Spinal cord (tissue), 9 donors: ENCODE measurements at regions not wholly inside any gene's neighbourhood (a gene's known extent, or its start where the extent isn't known, plus 50 kb on each side); places are given as distances from the start of the nearest gene placed in this dataset.

Experiments used
- DNase-seq, 6 donors: peaks; one replicate each; pipeline versions ENCODE4 v3.0.0 to v3.0.0-alpha.2; 2013 to 2015; ENCODE audit warnings: low spot score in 6 of 6, low read depth in 4 of 6
- H3K27ac ChIP-seq: one replicate; pipeline ENCODE4 v1.5.1; 2013; ENCODE audit warnings: low read depth, low read length, control low read depth
- H3K27me3 ChIP-seq: one replicate; pipeline ENCODE4 v1.6.1; 2013; ENCODE audit warnings: low read length; ENCODE audit not compliant: control insufficient read depth, insufficient read depth
- H3K36me3 ChIP-seq: one replicate; pipeline ENCODE4 v1.6.1; 2013; ENCODE audit warnings: low read length; ENCODE audit not compliant: control insufficient read depth, insufficient read depth
- H3K4me1 ChIP-seq: one replicate; pipeline ENCODE4 v1.6.1; 2013; ENCODE audit warnings: low read length; ENCODE audit not compliant: control insufficient read depth, insufficient read depth
- H3K4me3 ChIP-seq: one replicate; pipeline ENCODE4 v1.5.1; 2013; ENCODE audit warnings: low read depth, low read length, control low read depth
- H3K9me3 ChIP-seq: one replicate; pipeline ENCODE4 v1.6.1; 2013; ENCODE audit warnings: low read length; ENCODE audit not compliant: control insufficient read depth, insufficient read depth
- WGBS: methylation state at CpG from one replicate; pipeline ENCODE4 v1.1.5; 2013; ENCODE audit warnings: missing lambda C conversion rate; ENCODE audit not compliant: insufficient coverage; 5-methylcytosine and 5-hydroxymethylcytosine counted together
- donor health status: healthy.

DNA sequence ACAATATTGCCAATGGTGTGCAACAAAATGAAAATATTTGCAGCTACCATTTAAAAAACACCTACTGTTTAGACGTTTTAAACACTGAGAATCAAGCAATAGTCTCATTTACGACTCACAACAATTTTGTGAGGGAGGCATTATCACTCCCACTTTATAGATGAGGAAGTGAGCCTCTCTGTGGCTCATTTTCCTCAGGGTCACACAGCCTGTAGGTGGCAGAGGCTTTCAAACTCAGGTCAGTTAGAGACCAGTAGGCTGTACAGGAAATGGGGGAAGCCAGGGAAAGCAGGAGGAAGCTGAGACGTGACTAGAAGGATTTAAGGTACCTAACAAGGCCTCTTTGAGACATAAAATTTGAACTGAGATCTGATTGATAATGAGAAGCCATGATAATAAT lies 95.0 kb upstream of the ZNF521 start:
- no peaks in the 10 kb centered on the region for H3K36me3 ChIP-seq
- no peak overlapping the region for H3K27ac ChIP-seq
- H3K9me3 ChIP-seq = no peaks in the 10 kb centered on the region
- WGBS = 77% methylated on average over 1 of the region's 3 CpGs
- H3K27me3 ChIP-seq = no peaks in the 10 kb centered on the region
- H3K4me1 ChIP-seq = no peaks in the 10 kb centered on the region
- no peak for DNase-seq
- H3K4me3 ChIP-seq = no peak overlapping the region

- H3K36me3 ChIP-seq = no peaks in the 10 kb centered on the region
- 90% methylated on average over 5 of the region's 5 CpGs for WGBS
- no peaks in the 10 kb centered on the region for H3K27me3 ChIP-seq
- no peaks in the 10 kb centered on the region for H3K4me1 ChIP-seq
- no peaks in the 10 kb centered on the region for H3K9me3 ChIP-seq
- no peak for DNase-seq
- no peak overlapping the region for H3K27ac ChIP-seq
- H3K4me3 ChIP-seq = no peak overlapping the region
Observed at GRCh38 chr18:25445430-25445829, 93.5 kb upstream of the ZNF521 start.

DNA sequence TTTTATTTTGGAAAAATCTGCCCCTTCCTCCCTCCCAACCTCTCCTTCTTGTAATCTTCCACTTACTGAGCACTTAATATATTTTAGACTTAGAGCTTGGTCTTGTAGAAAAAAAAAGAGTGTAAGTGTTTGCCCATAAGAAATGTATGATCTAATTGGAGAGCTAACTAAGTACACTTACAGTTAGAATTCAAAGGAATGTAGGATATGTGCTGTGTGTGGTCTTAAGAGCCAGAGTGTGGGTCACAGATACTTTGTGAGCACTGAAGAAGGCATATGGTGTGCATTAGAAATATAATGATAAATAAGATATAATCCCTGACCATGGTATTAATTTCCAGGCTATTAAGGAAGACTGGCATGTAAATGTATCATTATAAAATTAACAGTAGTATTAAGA lies 91.8 kb upstream of the ZNF521 start:
- Histone ChIP-seq H3K27me3 (no peaks in the 10 kb centered on the region), H3K4me3 (no peak overlapping the region), H3K4me1 (no peaks in the 10 kb centered on the region), H3K27ac (no peak overlapping the region), H3K9me3 (no peaks in the 10 kb centered on the region), H3K36me3 (no peaks in the 10 kb centered on the region)
- DNase-seq = no peak

- DNase-seq = peak in 2 of 6 donors; percentile 10 to 31
- Histone ChIP-seq H3K36me3 (no peaks in the 10 kb centered on the region), H3K27me3 (no peaks in the 10 kb centered on the region), H3K4me1 (no peaks in the 10 kb centered on the region), H3K4me3 (no peak overlapping the region), H3K27ac (no peak overlapping the region), H3K9me3 (no peaks in the 10 kb centered on the region)
- 63% methylated on average over 1 of the region's 3 CpGs for WGBS
Observed at GRCh38 chr18:25435149-25435782, 83.3 kb upstream of the ZNF521 start.

GRCh38 chr18:25434745-25435144 lies 82.8 kb upstream of the ZNF521 start:
- no peak overlapping the region for H3K4me3 ChIP-seq
- H3K27me3 ChIP-seq = no peaks in the 10 kb centered on the region
- H3K27ac ChIP-seq = no peak overlapping the region
- H3K36me3 ChIP-seq = no peaks in the 10 kb centered on the region
- H3K9me3 ChIP-seq = no peaks in the 10 kb centered on the region
- no peaks in the 10 kb centered on the region for H3K4me1 ChIP-seq
- no peak for DNase-seq
- no CpG with 5 or more reads among the region's 2 CpGs for WGBS

- H3K9me3 ChIP-seq = no peaks in the 10 kb centered on the region
- no peaks in the 10 kb centered on the region for H3K36me3 ChIP-seq
- no peaks in the 10 kb centered on the region for H3K27me3 ChIP-seq
- no CpG with 5 or more reads among the region's 3 CpGs for WGBS
- H3K4me1 ChIP-seq = no peaks in the 10 kb centered on the region
- no peak overlapping the region for H3K27ac ChIP-seq
- H3K4me3 ChIP-seq = no peak overlapping the region
- DNase-seq = no peak
Observed at GRCh38 chr18:25433590-25433989, 81.6 kb upstream of the ZNF521 start.

DNA sequence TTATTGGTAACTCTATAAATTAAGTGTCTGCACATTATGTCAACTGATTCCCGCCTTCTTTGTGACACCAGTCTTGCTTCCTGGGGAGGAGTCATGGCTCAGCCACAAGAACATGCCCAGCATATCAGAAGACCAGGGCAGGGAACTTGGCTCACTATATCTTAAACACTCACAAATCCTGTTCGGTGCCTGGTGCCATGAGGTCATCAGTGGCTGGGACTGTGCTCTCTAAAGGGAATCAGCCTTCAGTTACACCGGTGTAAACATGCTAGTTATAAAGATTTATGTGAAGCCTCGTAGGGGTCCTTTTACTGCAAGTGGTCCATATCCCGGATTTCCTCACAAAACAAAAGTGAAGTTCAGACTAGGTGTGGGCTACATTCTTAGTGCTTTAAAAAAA lies 73.1 kb upstream of the ZNF521 start:
- no peak for DNase-seq
- Histone ChIP-seq H3K27me3 (no peaks in the 10 kb centered on the region), H3K27ac (no peak overlapping the region), H3K4me1 (peaks cover 3% of the 10 kb centered on the region), H3K4me3 (no peak overlapping the region), H3K9me3 (no peaks in the 10 kb centered on the region), H3K36me3 (no peaks in the 10 kb centered on the region)
- 100% methylated on average over 1 of the region's 5 CpGs for WGBS

- Histone ChIP-seq H3K4me3 (no peak overlapping the region), H3K9me3 (no peaks in the 10 kb centered on the region), H3K27ac (no peak overlapping the region), H3K4me1 (peaks cover 5% of the 10 kb centered on the region), H3K27me3 (no peaks in the 10 kb centered on the region), H3K36me3 (no peaks in the 10 kb centered on the region)
- no CpG with 5 or more reads among the region's 2 CpGs for WGBS
- no peak for DNase-seq
Observed at GRCh38 chr18:25423760-25424159, 71.8 kb upstream of the ZNF521 start.

DNA sequence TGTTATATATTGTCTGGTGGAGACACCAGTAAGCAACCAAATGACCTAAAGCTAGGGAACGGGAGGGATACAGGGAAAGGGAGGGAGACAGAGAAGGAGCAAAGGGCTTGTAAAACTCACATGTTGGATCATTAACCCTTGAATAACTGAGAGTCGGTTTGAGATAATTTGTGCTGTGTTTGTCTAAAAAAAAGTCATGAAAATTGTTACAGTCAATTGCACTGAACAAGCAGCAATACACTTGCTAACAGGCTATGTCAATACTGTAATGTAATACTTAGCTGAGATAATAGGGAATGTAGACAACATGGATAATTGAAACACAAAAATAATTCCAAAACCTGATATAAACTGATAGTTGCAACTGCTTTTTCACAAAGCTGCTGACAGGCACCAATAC lies 71.3 kb upstream of the ZNF521 start:
- no peak for DNase-seq
- no peaks in the 10 kb centered on the region for H3K27me3 ChIP-seq
- H3K36me3 ChIP-seq = no peaks in the 10 kb centered on the region
- no peaks in the 10 kb centered on the region for H3K9me3 ChIP-seq
- H3K4me3 ChIP-seq = no peak overlapping the region
- H3K27ac ChIP-seq = no peak overlapping the region
- peaks cover 5% of the 10 kb centered on the region for H3K4me1 ChIP-seq
- whole genome bisulfite sequencing = 83% methylated on average over 1 of the region's 2 CpGs

GRCh38 chr18:25422230-25422629 lies 70.3 kb upstream of the ZNF521 start:
- DNase-seq = no peak
- H3K27me3 ChIP-seq = no peaks in the 10 kb centered on the region
- WGBS = no CpG with 5 or more reads among the region's 1 CpG
- H3K4me3 ChIP-seq = no peak overlapping the region
- peaks cover 5% of the 10 kb centered on the region for H3K4me1 ChIP-seq
- H3K36me3 ChIP-seq = no peaks in the 10 kb centered on the region
- H3K27ac ChIP-seq = no peak overlapping the region
- no peaks in the 10 kb centered on the region for H3K9me3 ChIP-seq
